HEK293 (cell line): ENCODE measurements at regions not wholly inside any gene's neighbourhood (a gene's known extent, or its start where the extent isn't known, plus 50 kb on each side); places are given as distances from the start of the nearest gene placed in this dataset.

Experiments
- CTCF ChIA-PET: fragments of 350-600 bp; formaldehyde crosslinking; extraction: SDS; loops from one replicate; lab custom pipeline; 2021; ENCODE audit warnings: antibody characterized with exemption; lab: Yijun Ruan, JAX
- POLR2A ChIA-PET: fragments of 300-600 bp; formaldehyde crosslinking; extraction: SDS; loops from one replicate; lab custom pipeline; 2020; ENCODE audit warnings: antibody characterized with exemption, inconsistent platforms; lab: Yijun Ruan, JAX
- H3K27ac ChIP-seq: fragments of 200-500 bp; sonication (Bioruptor generic); 2 replicates; pipeline ENCODE4 v1.5.1; 2014; ENCODE audit warnings: low read depth, low read length, control low read depth, inconsistent platforms; ENCODE audit errors: extremely low read depth
- H3K36me3 ChIP-seq, 2 experiments: fragments of 200-500 bp in 1 of 2; sonication (Bioruptor generic) in 1 of 2; 1 replicate in 1 of 2; 2 replicates in 1 of 2; pipeline ENCODE4 v1.5.1; 2014 to 2017; ENCODE audit warnings: inconsistent platforms in 2 of 2, low read length in 2 of 2; ENCODE audit not compliant: control insufficient read depth in 2 of 2, insufficient read depth in 1 of 2
- H3K4me1 ChIP-seq: fragments of 200-500 bp; sonication (Bioruptor generic); 2 replicates; pipeline ENCODE4 v1.5.1; 2014; ENCODE audit warnings: mild to moderate bottlenecking, low read length, inconsistent platforms; ENCODE audit not compliant: control insufficient read depth, insufficient read depth
- H3K4me3 ChIP-seq: 2 replicates; pipeline ENCODE4 v1.5.1; 2011; ENCODE audit warnings: low read depth, mild to moderate bottlenecking, control low read depth, low read length, moderate library complexity
- H3K9me3 ChIP-seq: fragments of 200-500 bp; sonication (Bioruptor generic); 2 replicates; pipeline ENCODE4 v1.5.1; 2014; ENCODE audit warnings: low read depth, low read length, inconsistent platforms; ENCODE audit not compliant: control insufficient read depth, insufficient read depth
- GLI2 ChIP-seq: fragments of 450-650 bp; formaldehyde crosslinking; IDR thresholded peaks from 2 replicates; pipeline ENCODE4; 2017; ENCODE audit warnings: missing biosample characterization, missing genetic modification characterization, low read depth, borderline replicate concordance
- GLI4 ChIP-seq: fragments of 450-650 bp; formaldehyde crosslinking; IDR thresholded peaks from 2 replicates; pipeline ENCODE4 v1.5.1; 2016; ENCODE audit warnings: missing biosample characterization, missing genetic modification characterization
- HOXD13 ChIP-seq: sonication (generic); formaldehyde crosslinking; IDR thresholded peaks from 2 replicates; pipeline ENCODE4 v1.8.0; 2022; ENCODE audit warnings: missing genetic modification reagents, borderline replicate concordance
- MEIS1 ChIP-seq: sonication (generic); formaldehyde crosslinking; IDR thresholded peaks from 2 replicates; pipeline ENCODE4 v1.8.1; 2022; ENCODE audit warnings: missing genetic modification reagents, mild to moderate bottlenecking, borderline replicate concordance
- REPIN1 ChIP-seq: fragments of 450-650 bp; formaldehyde crosslinking; IDR thresholded peaks from 2 replicates; pipeline ENCODE4 v1.5.1; 2017; ENCODE audit warnings: missing biosample characterization, missing genetic modification characterization, low read depth
- ZBTB1 ChIP-seq: fragments of 450-650 bp; formaldehyde crosslinking; IDR thresholded peaks from 2 replicates; pipeline ENCODE4 v1.5.1; 2016; ENCODE audit warnings: missing biosample characterization, missing genetic modification characterization
- ZBTB21 ChIP-seq: fragments of 450-650 bp; formaldehyde crosslinking; IDR thresholded peaks from 2 replicates; pipeline ENCODE4 v1.5.1; 2017; ENCODE audit warnings: missing biosample characterization, missing genetic modification characterization
- ZNF23 ChIP-seq: fragments of 450-650 bp; formaldehyde crosslinking; IDR thresholded peaks from 2 replicates; pipeline ENCODE4 v1.5.1; 2016; ENCODE audit warnings: missing biosample characterization, missing genetic modification characterization, borderline replicate concordance
- ZNF292 ChIP-seq: fragments of 450-650 bp; formaldehyde crosslinking; IDR thresholded peaks from 2 replicates; pipeline ENCODE4 v1.5.1; 2016; ENCODE audit warnings: low read depth, missing biosample characterization, missing genetic modification characterization, borderline replicate concordance
- ZNF423 ChIP-seq: fragments of 450-650 bp; formaldehyde crosslinking; IDR thresholded peaks from 2 replicates; pipeline ENCODE4 v1.5.1; 2016; ENCODE audit warnings: missing biosample characterization, missing genetic modification characterization
- ZNF660 ChIP-seq: fragments of 450-650 bp; IDR thresholded peaks from 2 replicates; pipeline ENCODE4 v1.5.1; 2018; ENCODE audit warnings: missing biosample characterization, mild to moderate bottlenecking, missing genetic modification characterization
- ZNF776 ChIP-seq: fragments of 450-650 bp; formaldehyde crosslinking; IDR thresholded peaks from 2 replicates; pipeline ENCODE4 v1.5.0; 2017; ENCODE audit warnings: missing biosample characterization, missing genetic modification characterization, borderline replicate concordance
- ZNF792 ChIP-seq: fragments of 450-650 bp; formaldehyde crosslinking; IDR thresholded peaks from 2 replicates; pipeline ENCODE4 v1.5.1; 2016; ENCODE audit warnings: missing biosample characterization, missing genetic modification characterization
- TF ChIP-seq, protein P1 (sequence below): fragments of 450-650 bp; formaldehyde crosslinking; IDR thresholded peaks from 2 replicates; pipeline ENCODE4 v1.5.1; 2016; ENCODE audit warnings: missing biosample characterization, missing genetic modification characterization
- TF ChIP-seq, protein P2 (sequence below): fragments of 450-650 bp; formaldehyde crosslinking; IDR thresholded peaks from 2 replicates; pipeline ENCODE4 v1.5.1; 2016; ENCODE audit warnings: missing biosample characterization, missing genetic modification characterization
- TF ChIP-seq, protein P3 (sequence below): fragments of 450-650 bp; formaldehyde crosslinking; IDR thresholded peaks from 2 replicates; pipeline ENCODE4 v1.5.1; 2016; ENCODE audit warnings: missing biosample characterization, missing genetic modification characterization
- TF ChIP-seq, protein P4 (sequence below): fragments of 450-650 bp; formaldehyde crosslinking; IDR thresholded peaks from 2 replicates; pipeline ENCODE4 v1.5.1; 2017; ENCODE audit warnings: missing biosample characterization, missing genetic modification characterization

DNA sequence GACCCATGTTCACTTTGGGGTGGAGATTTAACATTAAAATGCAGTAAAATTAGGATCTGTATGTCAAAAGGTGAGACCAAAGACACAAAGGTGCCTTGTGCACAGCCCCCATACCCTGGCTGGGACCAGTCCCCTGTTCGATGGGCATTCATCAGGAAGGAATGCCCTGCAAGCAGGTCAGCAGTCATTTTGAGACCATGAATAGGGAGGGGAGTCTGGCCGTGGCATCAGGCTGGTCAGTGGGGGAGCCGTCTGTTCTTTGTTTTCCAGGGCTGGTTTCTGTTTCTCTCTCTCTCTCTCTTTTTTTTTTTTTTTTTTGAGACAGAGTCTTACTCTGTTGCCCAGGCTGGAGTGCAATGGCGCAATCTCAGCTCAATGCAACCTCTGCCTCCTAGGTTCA, 68.9 kb upstream of the GOLM1 start:
- Histone ChIP-seq H3K4me1 (no peaks in the 10 kb centered on the region), H3K4me3 (no peak overlapping the region), H3K27ac (no peak overlapping the region), H3K36me3 (no peaks in the 10 kb centered on the region), H3K9me3 (no peaks in the 10 kb centered on the region)
- POLR2A ChIA-PET = no interaction called here
- CTCF ChIA-PET = no interaction called here
- TF ChIP-seq, protein P1, sequence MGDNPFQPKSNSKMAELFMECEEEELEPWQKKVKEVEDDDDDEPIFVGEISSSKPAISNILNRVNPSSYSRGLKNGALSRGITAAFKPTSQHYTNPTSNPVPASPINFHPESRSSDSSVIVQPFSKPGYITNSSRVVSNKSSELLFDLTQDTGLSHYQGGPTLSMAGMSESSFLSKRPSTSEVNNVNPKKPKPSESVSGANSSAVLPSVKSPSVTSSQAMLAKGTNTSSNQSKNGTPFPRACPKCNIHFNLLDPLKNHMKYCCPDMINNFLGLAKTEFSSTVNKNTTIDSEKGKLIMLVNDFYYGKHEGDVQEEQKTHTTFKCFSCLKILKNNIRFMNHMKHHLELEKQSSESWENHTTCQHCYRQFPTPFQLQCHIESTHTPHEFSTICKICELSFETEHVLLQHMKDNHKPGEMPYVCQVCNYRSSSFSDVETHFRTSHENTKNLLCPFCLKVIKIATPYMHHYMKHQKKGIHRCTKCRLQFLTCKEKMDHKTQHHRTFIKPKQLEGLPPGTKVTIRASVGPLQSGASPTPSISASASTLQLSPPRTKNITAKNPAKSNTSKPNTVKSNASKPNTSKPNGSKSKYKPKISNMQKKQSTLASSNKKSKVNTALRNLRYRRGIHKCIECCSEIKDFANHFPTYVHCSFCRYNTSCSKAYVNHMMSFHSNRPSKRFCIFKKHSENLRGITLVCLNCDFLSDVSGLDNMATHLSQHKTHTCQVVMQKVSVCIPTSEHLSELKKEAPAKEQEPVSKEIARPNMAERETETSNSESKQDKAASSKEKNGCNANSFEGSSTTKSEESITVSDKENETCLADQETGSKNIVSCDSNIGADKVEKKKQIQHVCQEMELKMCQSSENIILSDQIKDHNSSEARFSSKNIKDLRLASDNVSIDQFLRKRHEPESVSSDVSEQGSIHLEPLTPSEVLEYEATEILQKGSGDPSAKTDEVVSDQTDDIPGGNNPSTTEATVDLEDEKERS (tag by site-specific recombination) = no peak
- TF ChIP-seq ZBTB1 (tag by site-specific recombination) (no peak), ZNF660 (tag by site-specific recombination) (no peak), ZBTB21 (tag by site-specific recombination) (no peak), ZNF776 (tag by site-specific recombination) (no peak), ZNF23 (tag by site-specific recombination) (no peak), REPIN1 (tag by site-specific recombination) (no peak), GLI2 (tag by site-specific recombination) (no peak), MEIS1 (CRISPR knock-in tag) (no peak), GLI4 (tag by site-specific recombination) (no peak), ZNF792 (tag by site-specific recombination) (no peak), ZNF423 (tag by site-specific recombination) (no peak), ZNF292 (tag by site-specific recombination) (no peak), HOXD13 (CRISPR knock-in tag) (no peak)
- TF ChIP-seq, protein P2, sequence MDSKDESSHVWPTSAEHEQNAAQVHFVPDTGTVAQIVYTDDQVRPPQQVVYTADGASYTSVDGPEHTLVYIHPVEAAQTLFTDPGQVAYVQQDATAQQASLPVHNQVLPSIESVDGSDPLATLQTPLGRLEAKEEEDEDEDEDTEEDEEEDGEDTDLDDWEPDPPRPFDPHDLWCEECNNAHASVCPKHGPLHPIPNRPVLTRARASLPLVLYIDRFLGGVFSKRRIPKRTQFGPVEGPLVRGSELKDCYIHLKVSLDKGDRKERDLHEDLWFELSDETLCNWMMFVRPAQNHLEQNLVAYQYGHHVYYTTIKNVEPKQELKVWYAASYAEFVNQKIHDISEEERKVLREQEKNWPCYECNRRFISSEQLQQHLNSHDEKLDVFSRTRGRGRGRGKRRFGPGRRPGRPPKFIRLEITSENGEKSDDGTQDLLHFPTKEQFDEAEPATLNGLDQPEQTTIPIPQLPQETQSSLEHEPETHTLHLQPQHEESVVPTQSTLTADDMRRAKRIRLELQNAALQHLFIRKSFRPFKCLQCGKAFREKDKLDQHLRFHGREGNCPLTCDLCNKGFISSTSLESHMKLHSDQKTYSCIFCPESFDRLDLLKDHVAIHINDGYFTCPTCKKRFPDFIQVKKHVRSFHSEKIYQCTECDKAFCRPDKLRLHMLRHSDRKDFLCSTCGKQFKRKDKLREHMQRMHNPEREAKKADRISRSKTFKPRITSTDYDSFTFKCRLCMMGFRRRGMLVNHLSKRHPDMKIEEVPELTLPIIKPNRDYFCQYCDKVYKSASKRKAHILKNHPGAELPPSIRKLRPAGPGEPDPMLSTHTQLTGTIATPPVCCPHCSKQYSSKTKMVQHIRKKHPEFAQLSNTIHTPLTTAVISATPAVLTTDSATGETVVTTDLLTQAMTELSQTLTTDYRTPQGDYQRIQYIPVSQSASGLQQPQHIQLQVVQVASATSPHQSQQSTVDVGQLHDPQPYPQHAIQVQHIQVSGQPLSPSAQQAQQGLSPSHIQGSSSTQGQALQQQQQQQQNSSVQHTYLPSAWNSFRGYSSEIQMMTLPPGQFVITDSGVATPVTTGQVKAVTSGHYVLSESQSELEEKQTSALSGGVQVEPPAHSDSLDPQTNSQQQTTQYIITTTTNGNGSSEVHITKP = no peak
- TF ChIP-seq, protein P3, sequence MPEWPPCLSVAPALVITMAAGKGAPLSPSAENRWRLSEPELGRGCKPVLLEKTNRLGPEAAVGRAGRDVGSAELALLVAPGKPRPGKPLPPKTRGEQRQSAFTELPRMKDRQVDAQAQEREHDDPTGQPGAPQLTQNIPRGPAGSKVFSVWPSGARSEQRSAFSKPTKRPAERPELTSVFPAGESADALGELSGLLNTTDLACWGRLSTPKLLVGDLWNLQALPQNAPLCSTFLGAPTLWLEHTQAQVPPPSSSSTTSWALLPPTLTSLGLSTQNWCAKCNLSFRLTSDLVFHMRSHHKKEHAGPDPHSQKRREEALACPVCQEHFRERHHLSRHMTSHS = no peak
- TF ChIP-seq, protein P4, sequence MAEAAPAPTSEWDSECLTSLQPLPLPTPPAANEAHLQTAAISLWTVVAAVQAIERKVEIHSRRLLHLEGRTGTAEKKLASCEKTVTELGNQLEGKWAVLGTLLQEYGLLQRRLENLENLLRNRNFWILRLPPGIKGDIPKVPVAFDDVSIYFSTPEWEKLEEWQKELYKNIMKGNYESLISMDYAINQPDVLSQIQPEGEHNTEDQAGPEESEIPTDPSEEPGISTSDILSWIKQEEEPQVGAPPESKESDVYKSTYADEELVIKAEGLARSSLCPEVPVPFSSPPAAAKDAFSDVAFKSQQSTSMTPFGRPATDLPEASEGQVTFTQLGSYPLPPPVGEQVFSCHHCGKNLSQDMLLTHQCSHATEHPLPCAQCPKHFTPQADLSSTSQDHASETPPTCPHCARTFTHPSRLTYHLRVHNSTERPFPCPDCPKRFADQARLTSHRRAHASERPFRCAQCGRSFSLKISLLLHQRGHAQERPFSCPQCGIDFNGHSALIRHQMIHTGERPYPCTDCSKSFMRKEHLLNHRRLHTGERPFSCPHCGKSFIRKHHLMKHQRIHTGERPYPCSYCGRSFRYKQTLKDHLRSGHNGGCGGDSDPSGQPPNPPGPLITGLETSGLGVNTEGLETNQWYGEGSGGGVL (tag by site-specific recombination) = no peak
